Neural cell (in vitro differentiated cells): ENCODE measurements at regions not wholly inside any gene's neighbourhood (a gene's known extent, or its start where the extent isn't known, plus 50 kb on each side); places are given as distances from the start of the nearest gene placed in this dataset.

Source experiments
- H2AFZ ChIP-seq: fragments of 200-600, 300-800 bp; sonication (generic), shearing (Covaris generic); 2 replicates; pipeline ENCODE4 v1.6.0; 2014; ENCODE audit warnings: low read depth, mild to moderate bottlenecking, antibody characterized with exemption, low read length, moderate library complexity
- H3F3A ChIP-seq: fragments of 200-600 bp; shearing (Covaris generic); 2 replicates; pipeline ENCODE4 v1.6.1; 2016; ENCODE audit warnings: mild to moderate bottlenecking, moderate library complexity, mixed read lengths, antibody characterized with exemption, low read length; ENCODE audit not compliant: insufficient read depth, poor library complexity, severe bottlenecking
- H3K27ac ChIP-seq: fragments of 200-600, 300-800 bp; sonication (generic), shearing (Covaris generic); 2 replicates; pipeline ENCODE4 v1.5.1; 2014; ENCODE audit warnings: mild to moderate bottlenecking, low read length, moderate library complexity
- H3K27me3 ChIP-seq: fragments of 300-800, 200-600 bp; sonication (generic), shearing (Covaris generic); 2 replicates; pipeline ENCODE4 v1.6.0; 2014; ENCODE audit warnings: mild to moderate bottlenecking, low read depth, low read length, moderate library complexity; ENCODE audit not compliant: insufficient read depth
- H3K36me3 ChIP-seq: fragments of 300-800, 200-600 bp; sonication (generic), shearing (Covaris generic); 2 replicates; pipeline ENCODE4 v1.5.1; 2014; ENCODE audit warnings: mild to moderate bottlenecking, antibody characterized with exemption, low read length, moderate library complexity; ENCODE audit not compliant: insufficient read depth
- H3K4me2 ChIP-seq: fragments of 300-800, 200-600 bp; sonication (generic), shearing (Covaris generic); 2 replicates; pipeline ENCODE4 v1.6.0; 2014; ENCODE audit warnings: mild to moderate bottlenecking, low read length
- H3K4me3 ChIP-seq: fragments of 300-800, 200-600 bp; sonication (generic), shearing (Covaris generic); 2 replicates; pipeline ENCODE4 v1.5.1; 2014; ENCODE audit warnings: mild to moderate bottlenecking, low read length, moderate library complexity
- H3K79me2 ChIP-seq: fragments of 200-600 bp; shearing (Covaris generic); replicated peaks from 2 replicates; pipeline ENCODE4 v1.6.0; 2014; ENCODE audit warnings: mild to moderate bottlenecking, low read length, moderate library complexity; ENCODE audit not compliant: insufficient read depth
- H3K9ac ChIP-seq: fragments of 300-800, 200-600 bp; sonication (generic), shearing (Covaris generic); 2 replicates; pipeline ENCODE4 v1.6.1; 2016; ENCODE audit warnings: mild to moderate bottlenecking, low read length, mixed read lengths
- H3K9me2 ChIP-seq: fragments of 200-600 bp; shearing (Covaris generic); 2 replicates; pipeline ENCODE4 v1.6.1; 2016; ENCODE audit warnings: mild to moderate bottlenecking, low read length, mixed read lengths; ENCODE audit not compliant: insufficient read depth
- H3K9me3 ChIP-seq: fragments of 200-600, 300-800 bp; sonication (generic), shearing (Covaris generic); 2 replicates; pipeline ENCODE4 v1.6.1; 2016; ENCODE audit warnings: mild to moderate bottlenecking, mixed run types, low read length, moderate library complexity, mixed read lengths
- H4K20me1 ChIP-seq: fragments of 200-600 bp; shearing (Covaris generic); 2 replicates; pipeline ENCODE4 v1.6.1; 2016; ENCODE audit warnings: mild to moderate bottlenecking, mixed run types; ENCODE audit not compliant: insufficient read depth
- CTCF ChIP-seq: fragments of 450-650 bp; IDR thresholded peaks from 2 replicates; pipeline ENCODE4 v1.5.1; 2014; ENCODE audit warnings: antibody characterized with exemption, mild to moderate bottlenecking, moderate library complexity; ENCODE audit not compliant: poor library complexity, severe bottlenecking
- EP300 ChIP-seq: fragments of 450-650 bp; conservative IDR thresholded peaks from 2 replicates; pipeline ENCODE4 v1.6.1; 2014; ENCODE audit warnings: antibody characterized with exemption, mild to moderate bottlenecking, moderate library complexity; ENCODE audit not compliant: poor library complexity, severe bottlenecking
- EZH2 ChIP-seq: fragments of 200-600, 300-800 bp; shearing (Covaris generic), sonication (generic); IDR thresholded peaks from 2 replicates; pipeline ENCODE4 v1.6.1; 2014; ENCODE audit warnings: antibody characterized with exemption, low read length, borderline replicate concordance, mild to moderate bottlenecking; ENCODE audit not compliant: insufficient read depth, poor library complexity, severe bottlenecking
- MXI1 ChIP-seq: fragments of 450-650 bp; conservative IDR thresholded peaks from 2 replicates; pipeline ENCODE4 v1.6.1; 2014; ENCODE audit warnings: antibody characterized with exemption, mild to moderate bottlenecking; ENCODE audit not compliant: poor library complexity, severe bottlenecking
- POLR2AphosphoS5 ChIP-seq: IDR thresholded peaks from 2 replicates; pipeline ENCODE4 v1.6.1; 2012
- RAD21 ChIP-seq: fragments of 450-650 bp; conservative IDR thresholded peaks from 2 replicates; pipeline ENCODE4 v1.6.1; 2014; ENCODE audit warnings: antibody characterized with exemption, mild to moderate bottlenecking, moderate library complexity
- REST ChIP-seq: IDR thresholded peaks from 2 replicates; pipeline ENCODE4 v1.6.1; 2012; ENCODE audit warnings: borderline replicate concordance
- SMC3 ChIP-seq: fragments of 450-650 bp; conservative IDR thresholded peaks from 2 replicates; pipeline ENCODE4 v1.6.1; 2014; ENCODE audit warnings: antibody characterized with exemption, mild to moderate bottlenecking, moderate library complexity; ENCODE audit not compliant: poor library complexity
- TAF1 ChIP-seq: IDR thresholded peaks from 2 replicates; pipeline ENCODE4 v1.6.1; 2012; ENCODE audit warnings: low read depth

GRCh38 chr5:30765706-30766105 is 427.8 kb upstream of the CDH6 start:
- Histone ChIP-seq H3K36me3 (no peaks in the 10 kb centered on the region), H3K27ac (no peak overlapping the region), H2AFZ (no peak overlapping the region), H3K4me2 (no peak overlapping the region), H3K79me2 (no peaks in the 10 kb centered on the region), H3K9me3 (no peaks in the 10 kb centered on the region), H3K9me2 (no peaks in the 10 kb centered on the region), H4K20me1 (no peaks in the 10 kb centered on the region), H3K9ac (no peak overlapping the region), H3K4me3 (no peak overlapping the region), H3F3A (no peaks in the 10 kb centered on the region), H3K27me3 (no peaks in the 10 kb centered on the region)
- TF ChIP-seq REST (no peak), POLR2AphosphoS5 (no peak), TAF1 (no peak), EP300 (no peak), MXI1 (no peak), RAD21 (no peak), SMC3 (no peak), CTCF (no peak), EZH2 (no peak)

GRCh38 chr5:30765227-30765626 is 428.3 kb upstream of the CDH6 start:
- H3K9ac ChIP-seq, result no peak overlapping the region
- H4K20me1 ChIP-seq, result no peaks in the 10 kb centered on the region
- H2AFZ ChIP-seq, result no peak overlapping the region
- no peak overlapping the region for H3K27ac ChIP-seq
- H3K9me3 ChIP-seq, result no peaks in the 10 kb centered on the region
- no peaks in the 10 kb centered on the region for H3K79me2 ChIP-seq
- H3F3A ChIP-seq, result no peaks in the 10 kb centered on the region
- no peak for TF ChIP-seq POLR2AphosphoS5
- no peak for TF ChIP-seq REST
- TF ChIP-seq EP300, result no peak
- no peak for TF ChIP-seq EZH2
- no peak for TF ChIP-seq RAD21
- no peak for TF ChIP-seq CTCF
- TF ChIP-seq SMC3, result no peak
- TF ChIP-seq TAF1, result no peak
- TF ChIP-seq MXI1, result no peak
- no peaks in the 10 kb centered on the region for H3K36me3 ChIP-seq
- no peaks in the 10 kb centered on the region for H3K27me3 ChIP-seq
- no peak overlapping the region for H3K4me2 ChIP-seq
- H3K4me3 ChIP-seq, result no peak overlapping the region
- no peaks in the 10 kb centered on the region for H3K9me2 ChIP-seq
